ENCODE measurements at regions not wholly inside any gene's neighbourhood (a gene's known extent, or its start where the extent isn't known, plus 50 kb on each side); places are given as distances from the start of the nearest gene placed in this dataset.

GRCh38 chr1:229062135-229062534 is 208.8 kb upstream of the RAB4A start:
- H3K4me2 ChIP-seq = no peak overlapping the region
- H4K20me1 ChIP-seq (ENCODE audit: insufficient read depth) = no peaks in the 10 kb centered on the region
- H3K4me1 ChIP-seq (ENCODE audit: low read depth, poor library complexity, severe bottlenecking) = no peaks in the 10 kb centered on the region
- no peak overlapping the region for H3K9ac ChIP-seq
- no peaks in the 10 kb centered on the region for H3K79me2 ChIP-seq (ENCODE audit: insufficient read depth, low read depth)
- no peaks in the 10 kb centered on the region for H3K36me3 ChIP-seq (ENCODE audit: insufficient read depth)
- no peak overlapping the region for H3K27ac ChIP-seq
- H3K27me3 ChIP-seq (ENCODE audit: insufficient read depth, low read depth) = no peaks in the 10 kb centered on the region
- H2AFZ ChIP-seq (ENCODE audit: low read depth) = no peak overlapping the region
- no peak overlapping the region for H3K4me3 ChIP-seq (IDR thresholded peaks at IDR 0.05; ENCODE audit: insufficient read depth, low read depth, low read length)
- no peak for TF ChIP-seq CTCF (conservative IDR thresholded peaks at IDR 0.05; ENCODE audit: low read depth, low read length)

GRCh38 chr1:229063154-229063773 is 207.6 kb upstream of the RAB4A start:
- Histone ChIP-seq H3K79me2 (ENCODE audit: insufficient read depth, low read depth) (no peaks in the 10 kb centered on the region), H3K4me2 (no peak overlapping the region), H3K36me3 (ENCODE audit: insufficient read depth) (no peaks in the 10 kb centered on the region), H4K20me1 (ENCODE audit: insufficient read depth) (no peaks in the 10 kb centered on the region), H3K9ac (no peak overlapping the region), H3K4me3 (IDR thresholded peaks at IDR 0.05; ENCODE audit: insufficient read depth, low read depth, low read length) (no peak overlapping the region), H3K4me1 (ENCODE audit: low read depth, poor library complexity, severe bottlenecking) (no peaks in the 10 kb centered on the region), H3K27ac (no peak overlapping the region), H3K27me3 (ENCODE audit: insufficient read depth, low read depth) (no peaks in the 10 kb centered on the region), H2AFZ (ENCODE audit: low read depth) (no peak overlapping the region)
- no peak for TF ChIP-seq CTCF (conservative IDR thresholded peaks at IDR 0.05; ENCODE audit: low read depth, low read length)

GRCh38 chr1:229064320-229065168 is 206.4 kb upstream of the RAB4A start:
- Histone ChIP-seq H2AFZ (ENCODE audit: low read depth) (no peak overlapping the region), H3K9ac (no peak overlapping the region), H3K4me2 (no peak overlapping the region)

GRCh38 chr1:229065613-229066012 is 205.3 kb upstream of the RAB4A start:
- no peaks in the 10 kb centered on the region for H3K36me3 ChIP-seq (ENCODE audit: insufficient read depth)
- no peak overlapping the region for H3K4me3 ChIP-seq (IDR thresholded peaks at IDR 0.05; ENCODE audit: insufficient read depth, low read depth, low read length)
- no peaks in the 10 kb centered on the region for H3K79me2 ChIP-seq (ENCODE audit: insufficient read depth, low read depth)
- no peaks in the 10 kb centered on the region for H3K27me3 ChIP-seq (ENCODE audit: insufficient read depth, low read depth)
- TF ChIP-seq CTCF (conservative IDR thresholded peaks at IDR 0.05; ENCODE audit: low read depth, low read length) = no peak
- no peaks in the 10 kb centered on the region for H3K4me1 ChIP-seq (ENCODE audit: low read depth, poor library complexity, severe bottlenecking)
- no peaks in the 10 kb centered on the region for H4K20me1 ChIP-seq (ENCODE audit: insufficient read depth)
- H2AFZ ChIP-seq (ENCODE audit: low read depth) = no peak overlapping the region
- H3K4me2 ChIP-seq = no peak overlapping the region
- H3K9ac ChIP-seq = no peak overlapping the region
- H3K27ac ChIP-seq = no peak overlapping the region

More at GRCh38 chr1:229064320-229065168, 206.4 kb upstream of the RAB4A start:
- Histone ChIP-seq H3K79me2 (ENCODE audit: insufficient read depth, low read depth) (no peaks in the 10 kb centered on the region), H3K4me3 (IDR thresholded peaks at IDR 0.05; ENCODE audit: insufficient read depth, low read depth, low read length) (no peak overlapping the region), H3K27me3 (ENCODE audit: insufficient read depth, low read depth) (no peaks in the 10 kb centered on the region), H3K4me1 (ENCODE audit: low read depth, poor library complexity, severe bottlenecking) (no peaks in the 10 kb centered on the region), H3K27ac (no peak overlapping the region), H4K20me1 (ENCODE audit: insufficient read depth) (no peaks in the 10 kb centered on the region), H3K36me3 (ENCODE audit: insufficient read depth) (no peaks in the 10 kb centered on the region)
- TF ChIP-seq CTCF (conservative IDR thresholded peaks at IDR 0.05; ENCODE audit: low read depth, low read length) = no peak
